ENCODE measurements at regions not wholly inside any gene's neighbourhood (a gene's known extent, or its start where the extent isn't known, plus 50 kb on each side); places are given as distances from the start of the nearest gene placed in this dataset.

- TF ChIP-seq CBX5 (IDR thresholded peaks at IDR 0.05; ENCODE audit: low read depth, low read length): no peak
- TF ChIP-seq, protein P1, sequence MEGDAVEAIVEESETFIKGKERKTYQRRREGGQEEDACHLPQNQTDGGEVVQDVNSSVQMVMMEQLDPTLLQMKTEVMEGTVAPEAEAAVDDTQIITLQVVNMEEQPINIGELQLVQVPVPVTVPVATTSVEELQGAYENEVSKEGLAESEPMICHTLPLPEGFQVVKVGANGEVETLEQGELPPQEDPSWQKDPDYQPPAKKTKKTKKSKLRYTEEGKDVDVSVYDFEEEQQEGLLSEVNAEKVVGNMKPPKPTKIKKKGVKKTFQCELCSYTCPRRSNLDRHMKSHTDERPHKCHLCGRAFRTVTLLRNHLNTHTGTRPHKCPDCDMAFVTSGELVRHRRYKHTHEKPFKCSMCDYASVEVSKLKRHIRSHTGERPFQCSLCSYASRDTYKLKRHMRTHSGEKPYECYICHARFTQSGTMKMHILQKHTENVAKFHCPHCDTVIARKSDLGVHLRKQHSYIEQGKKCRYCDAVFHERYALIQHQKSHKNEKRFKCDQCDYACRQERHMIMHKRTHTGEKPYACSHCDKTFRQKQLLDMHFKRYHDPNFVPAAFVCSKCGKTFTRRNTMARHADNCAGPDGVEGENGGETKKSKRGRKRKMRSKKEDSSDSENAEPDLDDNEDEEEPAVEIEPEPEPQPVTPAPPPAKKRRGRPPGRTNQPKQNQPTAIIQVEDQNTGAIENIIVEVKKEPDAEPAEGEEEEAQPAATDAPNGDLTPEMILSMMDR (IDR thresholded peaks at IDR 0.05; ENCODE audit: control extremely low read depth in 1 of 3, insufficient read depth in 1 of 3, low read depth in 1 of 3, low read length in 3 of 3): no peak
- TF ChIP-seq POLR2A (IDR thresholded peaks at IDR 0.05; ENCODE audit: control extremely low read depth in 1 of 2, low read depth in 2 of 2, low read length in 2 of 2): no peak
- TF ChIP-seq JUN (IDR thresholded peaks at IDR 0.05; ENCODE audit: low read depth, low read length): no peak
- TF ChIP-seq JUND (IDR thresholded peaks at IDR 0.05; ENCODE audit: low read length): no peak
These were observed 177.6 kb upstream of the ST8SIA4 start for GRCh38 chr5:101080462-101081240.

Measured in H1 (cell line).